Gastrocnemius medialis (tissue), 4 donors: ENCODE measurements at regions not wholly inside any gene's neighbourhood (a gene's known extent, or its start where the extent isn't known, plus 50 kb on each side); places are given as distances from the start of the nearest gene placed in this dataset.

Source experiments
- ATAC-seq, 2 donors: fragments of 150-250 bp; one replicate each; pipeline ENCODE4 v1.9.1; 2016
- DNase-seq, 2 donors: peaks; one replicate each; pipeline ENCODE4 v3.0.0-alpha.2; 2019
- H3K27ac ChIP-seq, 4 donors: fragments of 200-600 bp; sonication (generic); 1 replicate in 1 of 4; 2 replicates in 3 of 4; pipeline ENCODE4 v1.5.1; 2016 to 2018; ENCODE audit warnings: mild to moderate bottlenecking in 2 of 4, moderate library complexity in 1 of 4
- H3K27me3 ChIP-seq, 3 donors: fragments of 200-600 bp; sonication (generic) in 2 of 3; 1 replicate in 1 of 3; 2 replicates in 2 of 3; pipeline versions ENCODE4 v1.5.1 to v1.6.0; 2016 to 2019; ENCODE audit warnings: mild to moderate bottlenecking in 1 of 3, moderate library complexity in 1 of 3
- H3K36me3 ChIP-seq, 2 donors: fragments of 200-600 bp; sonication (generic) in 1 of 2; one replicate each; pipeline ENCODE4 v1.5.1; 2017 to 2018
- H3K4me1 ChIP-seq, 2 donors: fragments of 200-600 bp; sonication (generic) in 1 of 2; one replicate each; pipeline ENCODE4 v1.5.1; 2016 to 2017; ENCODE audit warnings: mild to moderate bottlenecking in 2 of 2
- H3K4me3 ChIP-seq, 4 donors: fragments of 200-600 bp; sonication (generic) in 3 of 4; 1 replicate in 1 of 4; 2 replicates in 3 of 4; pipeline ENCODE4 v1.5.1; 2016 to 2019; ENCODE audit warnings: mild to moderate bottlenecking in 2 of 4
- H3K9me3 ChIP-seq, 3 donors: fragments of 200-600 bp; sonication (generic) in 2 of 3; 1 replicate in 1 of 3; 2 replicates in 2 of 3; pipeline ENCODE4 v1.5.1; 2016 to 2019
- POLR2A ChIP-seq, 2 donors: fragments of 450-650 bp; IDR thresholded peaks; one replicate each; pipeline ENCODE4 v1.6.1; 2017; ENCODE audit warnings: antibody characterized with exemption in 2 of 2, mild to moderate bottlenecking in 2 of 2, moderate library complexity in 2 of 2
- in situ Hi-C, 4 donors: fragments of 200-750 bp; cut with MboI; loops; one replicate each; pipeline versions ENCODE4 v1.15.0 to v1.8.0; 2017; ENCODE audit warnings: low sequenced_read_pairs in 4 of 4
- intact Hi-C: fragments of 100-400 bp; cut with DNase I; formaldehyde crosslinking; loops from one replicate; pipeline ENCODE4 v1.15.1; 2023; ENCODE audit warnings: low total_unique reads
- TF ChIP-seq, protein P1 (sequence below), 5 experiments: fragments of 450-650 bp in 3 of 5; fragments of 200-600 bp in 2 of 5; sonication (generic) in 2 of 5; IDR thresholded peaks in 4 of 5; conservative IDR thresholded peaks in 1 of 5; 1 replicate in 4 of 5; 2 replicates in 1 of 5; pipeline ENCODE4 v1.5.1; 2016 to 2019; ENCODE audit warnings: antibody characterized with exemption in 5 of 5, mild to moderate bottlenecking in 3 of 5, moderate library complexity in 3 of 5

DNA sequence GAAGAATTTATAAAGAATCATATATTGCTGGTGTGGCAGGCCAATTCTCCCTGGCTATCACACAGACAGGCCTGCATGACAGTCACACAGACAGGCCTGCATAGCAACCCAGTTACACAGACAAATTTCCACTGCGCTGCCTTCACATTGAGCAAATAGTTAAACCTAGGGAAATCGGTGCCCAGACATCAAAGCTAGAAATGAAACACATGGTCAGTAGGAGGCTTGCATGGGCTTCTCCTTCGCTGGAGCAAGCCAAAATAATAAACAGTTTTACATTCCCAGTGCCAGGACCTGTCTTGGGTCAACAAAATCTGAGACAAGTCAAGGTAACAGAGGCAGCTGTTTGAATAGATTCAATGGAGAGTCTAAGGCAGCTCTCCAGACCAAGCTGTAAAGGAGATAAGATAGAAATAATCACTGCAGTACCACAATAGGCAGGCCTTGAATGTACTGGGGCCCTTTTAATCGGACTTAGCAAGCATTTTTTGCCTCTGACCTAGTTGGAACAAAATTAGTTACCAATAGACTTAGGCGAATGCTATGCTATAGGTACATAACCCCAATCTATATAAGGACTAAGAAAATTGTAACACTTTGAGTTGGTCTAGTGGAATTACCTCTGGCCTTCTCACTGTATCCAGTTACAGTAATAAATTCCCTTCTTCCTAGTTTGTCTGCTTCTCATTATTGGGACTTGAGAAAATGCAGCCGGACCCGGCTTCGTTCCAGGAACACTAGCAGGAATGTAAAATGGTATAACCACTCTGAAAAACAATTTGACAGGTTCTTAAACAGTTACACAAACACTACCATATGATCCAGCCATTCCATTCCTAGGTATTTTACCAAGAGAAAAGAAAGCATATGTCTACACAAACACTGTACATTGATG, 274.7 kb upstream of the UBE2E2 start:
- Histone ChIP-seq H3K4me1 (peaks cover 14 to 17% of the 10 kb centered on the region in 2 donors), H3K27ac (peak overlapping the region; percentile 10 to 65 (median 47)), H3K36me3 (no peaks in the 10 kb centered on the region), H3K4me3 (no peak overlapping the region), H3K9me3 (no peaks in the 10 kb centered on the region), H3K27me3 (no peaks in the 10 kb centered on the region)
- no peak for DNase-seq
- in situ Hi-C loops (no loop called here), intact Hi-C loops (no loop called here)
- no peak for ATAC-seq
- TF ChIP-seq, protein P1, sequence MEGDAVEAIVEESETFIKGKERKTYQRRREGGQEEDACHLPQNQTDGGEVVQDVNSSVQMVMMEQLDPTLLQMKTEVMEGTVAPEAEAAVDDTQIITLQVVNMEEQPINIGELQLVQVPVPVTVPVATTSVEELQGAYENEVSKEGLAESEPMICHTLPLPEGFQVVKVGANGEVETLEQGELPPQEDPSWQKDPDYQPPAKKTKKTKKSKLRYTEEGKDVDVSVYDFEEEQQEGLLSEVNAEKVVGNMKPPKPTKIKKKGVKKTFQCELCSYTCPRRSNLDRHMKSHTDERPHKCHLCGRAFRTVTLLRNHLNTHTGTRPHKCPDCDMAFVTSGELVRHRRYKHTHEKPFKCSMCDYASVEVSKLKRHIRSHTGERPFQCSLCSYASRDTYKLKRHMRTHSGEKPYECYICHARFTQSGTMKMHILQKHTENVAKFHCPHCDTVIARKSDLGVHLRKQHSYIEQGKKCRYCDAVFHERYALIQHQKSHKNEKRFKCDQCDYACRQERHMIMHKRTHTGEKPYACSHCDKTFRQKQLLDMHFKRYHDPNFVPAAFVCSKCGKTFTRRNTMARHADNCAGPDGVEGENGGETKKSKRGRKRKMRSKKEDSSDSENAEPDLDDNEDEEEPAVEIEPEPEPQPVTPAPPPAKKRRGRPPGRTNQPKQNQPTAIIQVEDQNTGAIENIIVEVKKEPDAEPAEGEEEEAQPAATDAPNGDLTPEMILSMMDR (IDR thresholded peaks at IDR 0.05 in 4 of 5, conservative IDR thresholded peaks at IDR 0.05 in 1 of 5) = no peak
- no peak for TF ChIP-seq POLR2A (IDR thresholded peaks at IDR 0.05)

DNA sequence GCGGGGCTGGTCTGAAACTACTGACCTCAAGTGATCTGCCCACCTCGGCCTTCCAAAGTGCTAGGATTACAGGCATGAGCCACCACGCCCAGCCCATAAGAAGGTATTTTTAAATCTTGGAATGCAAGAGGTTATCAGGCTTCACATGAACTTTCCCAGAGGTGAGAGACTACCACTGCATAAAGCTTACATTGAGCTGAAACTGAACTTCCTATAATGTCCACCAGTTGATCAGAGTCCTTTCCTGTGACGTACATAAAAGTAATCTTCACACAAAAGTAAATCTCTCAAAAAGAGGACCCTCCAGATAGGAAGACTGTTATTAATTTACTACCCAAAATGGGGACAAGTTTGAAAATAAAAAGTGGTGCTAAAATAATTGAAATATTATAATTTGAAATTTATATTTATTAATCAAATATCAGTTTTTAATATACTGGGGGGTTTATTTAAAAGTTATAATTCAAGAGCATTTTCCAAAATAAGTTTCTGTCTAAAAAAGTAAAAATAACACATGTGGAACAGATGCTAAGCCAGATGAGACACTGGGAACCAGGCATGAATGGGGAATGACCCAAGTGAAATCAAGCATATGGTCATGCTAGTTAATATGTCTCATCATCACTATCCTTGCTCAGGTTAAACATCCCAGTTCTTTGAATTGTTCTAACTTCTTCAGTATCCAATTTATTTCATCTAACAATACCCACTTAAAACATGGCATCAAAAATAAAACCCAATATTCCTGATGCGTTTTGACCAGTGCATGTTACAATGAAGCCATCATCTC, 269.9 kb upstream of the UBE2E2 start:
- intact Hi-C loops = no loop called here
- no peaks in the 10 kb centered on the region for H3K9me3 ChIP-seq
- ATAC-seq (no peak), DNase-seq (no peak)
- TF ChIP-seq POLR2A (IDR thresholded peaks at IDR 0.05) = no peak
- TF ChIP-seq, protein P1 (IDR thresholded peaks at IDR 0.05 in 4 of 5, conservative IDR thresholded peaks at IDR 0.05 in 1 of 5) = no peak
- H3K27ac ChIP-seq = no peak overlapping the region
- no peaks in the 10 kb centered on the region for H3K27me3 ChIP-seq
- H3K4me3 ChIP-seq = no peak overlapping the region
- peaks cover 14% of the 10 kb centered on the region in 2 donors for H3K4me1 ChIP-seq
- in situ Hi-C loops = no loop called here
- no peaks in the 10 kb centered on the region for H3K36me3 ChIP-seq

DNA sequence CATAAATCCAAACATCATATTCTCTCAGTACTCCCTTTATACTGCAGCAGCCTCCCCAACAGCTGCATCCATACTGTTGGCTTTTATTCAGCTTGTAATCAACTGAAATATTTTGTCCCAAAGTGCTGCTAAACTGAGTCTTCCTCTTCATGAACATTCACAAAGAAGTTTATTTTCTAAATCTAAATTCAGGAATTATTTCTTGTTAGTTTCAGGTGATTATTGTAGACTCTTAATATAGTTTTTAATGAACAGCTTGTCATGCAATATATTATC, 269.3 kb upstream of the UBE2E2 start:
- peaks cover 9 to 15% of the 10 kb centered on the region in 2 donors for H3K4me1 ChIP-seq
- no peaks in the 10 kb centered on the region for H3K9me3 ChIP-seq
- DNase-seq = no peak
- in situ Hi-C loops = no loop called here
- ATAC-seq = no peak
- H3K27ac ChIP-seq = no peak overlapping the region
- H3K36me3 ChIP-seq = no peaks in the 10 kb centered on the region
- H3K4me3 ChIP-seq = no peak overlapping the region
- H3K27me3 ChIP-seq = no peaks in the 10 kb centered on the region
- intact Hi-C loops = no loop called here
- no peak for TF ChIP-seq POLR2A (IDR thresholded peaks at IDR 0.05)
- TF ChIP-seq, protein P1 (IDR thresholded peaks at IDR 0.05 in 4 of 5, conservative IDR thresholded peaks at IDR 0.05 in 1 of 5) = no peak

DNA sequence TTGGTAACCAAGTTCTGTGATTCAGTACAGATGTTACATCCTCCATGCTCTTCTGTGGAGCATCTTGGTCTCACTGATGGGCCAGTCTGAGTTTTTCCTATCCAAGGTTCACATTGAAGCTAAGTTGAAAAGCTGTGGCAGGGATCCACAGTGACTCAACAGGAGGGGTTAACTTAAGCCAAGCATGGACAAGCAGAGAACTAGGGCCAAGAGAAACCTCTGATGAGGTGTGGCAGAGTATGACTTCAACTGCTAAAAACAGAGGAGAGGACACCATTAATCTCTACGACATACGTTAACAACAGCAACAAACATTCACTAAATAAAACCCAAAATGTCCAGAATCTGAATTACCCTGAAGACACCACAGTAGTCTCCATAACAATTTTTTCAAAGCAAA, 268.1 kb upstream of the UBE2E2 start:
- DNase-seq (no peak), ATAC-seq (no peak)
- Histone ChIP-seq H3K36me3 (no peaks in the 10 kb centered on the region), H3K27me3 (no peaks in the 10 kb centered on the region), H3K27ac (no peak overlapping the region), H3K9me3 (no peaks in the 10 kb centered on the region), H3K4me1 (peaks cover 10 to 24% of the 10 kb centered on the region in 2 donors), H3K4me3 (no peak overlapping the region)
- TF ChIP-seq POLR2A (IDR thresholded peaks at IDR 0.05) = no peak
- TF ChIP-seq, protein P1 (IDR thresholded peaks at IDR 0.05 in 4 of 5, conservative IDR thresholded peaks at IDR 0.05 in 1 of 5) = no peak
- intact Hi-C loops (no loop called here), in situ Hi-C loops (no loop called here)
